ENCODE measurements at regions not wholly inside any gene's neighbourhood (a gene's known extent, or its start where the extent isn't known, plus 50 kb on each side); places are given as distances from the start of the nearest gene placed in this dataset.

DNA sequence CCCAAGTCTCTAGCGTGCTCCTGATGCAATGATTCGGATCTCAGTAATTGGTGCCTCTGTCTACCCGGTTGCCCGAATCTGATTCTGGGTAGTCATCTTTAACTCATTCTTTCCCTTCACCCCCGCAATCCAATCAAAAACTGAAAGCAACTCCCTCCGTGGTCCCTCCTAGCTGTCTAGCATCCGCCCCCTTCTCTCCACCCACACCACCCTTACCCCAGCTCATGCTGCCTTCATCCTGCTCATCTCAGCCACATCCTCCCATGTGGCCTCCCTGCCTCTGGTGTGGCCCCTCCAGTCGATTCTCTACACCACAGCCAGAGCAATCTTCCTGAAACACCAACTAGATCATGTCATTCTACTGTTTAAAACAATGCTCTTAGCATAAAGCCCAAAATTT, 62.3 kb downstream of the TTC32 start:
- Histone ChIP-seq H3K79me2 (ENCODE audit: control insufficient read depth, insufficient read depth, low read length) (no peaks in the 10 kb centered on the region), H3K4me1 (ENCODE audit: control insufficient read depth, insufficient read depth, low read length) (no peaks in the 10 kb centered on the region), H3K4me2 (ENCODE audit: control insufficient read depth, insufficient read depth) (no peak overlapping the region), H3K27me3 (replicated peaks in 1 of 2; ENCODE audit: control insufficient read depth in 2 of 2, insufficient read depth in 2 of 2, low read length in 1 of 2) (no peaks in the 10 kb centered on the region; a peak in 1 of 4 replicates), H3K4me3 (no peak overlapping the region), H3K36me3 (ENCODE audit: control insufficient read depth in 2 of 2, insufficient read depth in 2 of 2, low read length in 1 of 2) (no peaks in the 10 kb centered on the region), H3K9me3 (replicated peaks; ENCODE audit: control insufficient read depth, insufficient read depth, low read length) (no peaks in the 10 kb centered on the region), H3K27ac (ENCODE audit: control insufficient read depth, insufficient read depth) (no peak overlapping the region), H2AFZ (ENCODE audit: control insufficient read depth, low read depth, low read length) (no peak overlapping the region), H4K20me1 (ENCODE audit: control insufficient read depth, insufficient read depth) (no peaks in the 10 kb centered on the region), H3K9ac (ENCODE audit: control insufficient read depth, insufficient read depth, low read length) (no peak overlapping the region)
- CTCF ChIA-PET, result no interaction called here
- ATAC-seq (no peak), FAIRE-seq (no peak), DNase-seq (ENCODE audit: low read depth, low spot score) (no peak)
- intact Hi-C loops (cut with micrococcal nuclease; ENCODE audit: unreplicated experiment), result no loop called here
- POLR2A ChIA-PET, result no interaction called here
- RAD21 ChIA-PET (ENCODE audit: unreplicated experiment), result no interaction called here
- BruUV-seq (replicated peaks), result no TSS peak
- SMC1A ChIA-PET (ENCODE audit: uncharacterized antibody, unreplicated experiment), result no interaction called here
- in situ Hi-C loops (cut with MboI), result no loop called here
- 34% methylated on average over 8 of the region's 8 CpGs for WGBS (ENCODE audit: insufficient coverage, insufficient replicate concordance, low lambda C conversion rate, missing lambda C conversion rate)
- no peak for TF ChIP-seq TCF7 (IDR thresholded peaks at IDR 0.05; ENCODE audit: borderline replicate concordance)
- TF ChIP-seq SP1 (IDR thresholded peaks at IDR 0.05; ENCODE audit: low read depth, low read length), result no peak
- TF ChIP-seq, protein P1, sequence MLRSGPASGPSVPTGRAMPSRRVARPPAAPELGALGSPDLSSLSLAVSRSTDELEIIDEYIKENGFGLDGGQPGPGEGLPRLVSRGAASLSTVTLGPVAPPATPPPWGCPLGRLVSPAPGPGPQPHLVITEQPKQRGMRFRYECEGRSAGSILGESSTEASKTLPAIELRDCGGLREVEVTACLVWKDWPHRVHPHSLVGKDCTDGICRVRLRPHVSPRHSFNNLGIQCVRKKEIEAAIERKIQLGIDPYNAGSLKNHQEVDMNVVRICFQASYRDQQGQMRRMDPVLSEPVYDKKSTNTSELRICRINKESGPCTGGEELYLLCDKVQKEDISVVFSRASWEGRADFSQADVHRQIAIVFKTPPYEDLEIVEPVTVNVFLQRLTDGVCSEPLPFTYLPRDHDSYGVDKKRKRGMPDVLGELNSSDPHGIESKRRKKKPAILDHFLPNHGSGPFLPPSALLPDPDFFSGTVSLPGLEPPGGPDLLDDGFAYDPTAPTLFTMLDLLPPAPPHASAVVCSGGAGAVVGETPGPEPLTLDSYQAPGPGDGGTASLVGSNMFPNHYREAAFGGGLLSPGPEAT (IDR thresholded peaks at IDR 0.05; ENCODE audit: low read depth), result no peak
- no peak for TF ChIP-seq RELA (IDR thresholded peaks at IDR 0.05; ENCODE audit: borderline replicate concordance, partially characterized antibody)
- TF ChIP-seq ZNF384 (IDR thresholded peaks at IDR 0.05; ENCODE audit: borderline replicate concordance, low read depth, low read length), result no peak
- no peak for TF ChIP-seq MYB (IDR thresholded peaks at IDR 0.05; ENCODE audit: borderline replicate concordance, low read depth, low read length)
- no peak for TF ChIP-seq FOXM1 (IDR thresholded peaks at IDR 0.05; ENCODE audit: low read depth, low read length)
- TF ChIP-seq CBX5 (IDR thresholded peaks at IDR 0.05; ENCODE audit: low read depth), result no peak
- no peak for TF ChIP-seq RCOR1 (conservative IDR thresholded peaks at IDR 0.05; ENCODE audit: low read depth, low read length)
- no peak for TF ChIP-seq ZNF207 (IDR thresholded peaks at IDR 0.05; ENCODE audit: borderline replicate concordance)
- no peak for TF ChIP-seq GATAD2B (conservative IDR thresholded peaks at IDR 0.05; ENCODE audit: low read depth)

All from GM12878 (cell line).